AG04450 (cell line): ENCODE measurements at regions not wholly inside any gene's neighbourhood (a gene's known extent, or its start where the extent isn't known, plus 50 kb on each side); places are given as distances from the start of the nearest gene placed in this dataset.

Experiments used
- CTCF ChIA-PET: fragments of 300-600, 350-600 bp; formaldehyde crosslinking; extraction: SDS; loops from one replicate; lab custom pipeline; 2022; ENCODE audit warnings: antibody characterized with exemption, inconsistent platforms; lab: Charles Lee
- POLR2A ChIA-PET: fragments of 350-600 bp; formaldehyde crosslinking; extraction: SDS; loops from one replicate; lab custom pipeline; 2021; ENCODE audit warnings: antibody characterized with exemption, inconsistent platforms; lab: Yijun Ruan, JAX
- DNase-seq: peaks from one replicate; pipeline ENCODE4 v3.0.0-alpha.2; 2011; ENCODE audit warnings: low read depth, low spot score
- H3K27ac ChIP-seq: one replicate; pipeline ENCODE4 v1.5.1; 2012; ENCODE audit warnings: low read depth, low read length, control low read depth
- H3K27me3 ChIP-seq: one replicate; pipeline ENCODE4 v1.6.0; 2012; ENCODE audit warnings: low read length; ENCODE audit not compliant: control insufficient read depth, insufficient read depth
- H3K4me3 ChIP-seq: 2 replicates; pipeline ENCODE4 v1.5.1; 2011; ENCODE audit warnings: mild to moderate bottlenecking, low read depth, low read length, control low read depth
- H3K9me3 ChIP-seq: 2 replicates; pipeline ENCODE4 v1.5.1; 2012; ENCODE audit warnings: low read length; ENCODE audit not compliant: control insufficient read depth, insufficient read depth
- TF ChIP-seq, protein P1 (sequence below): IDR thresholded peaks from 2 replicates; pipeline ENCODE4 v1.5.1; 2011; ENCODE audit warnings: low read depth, low read length, control low read depth, inconsistent platforms

DNA sequence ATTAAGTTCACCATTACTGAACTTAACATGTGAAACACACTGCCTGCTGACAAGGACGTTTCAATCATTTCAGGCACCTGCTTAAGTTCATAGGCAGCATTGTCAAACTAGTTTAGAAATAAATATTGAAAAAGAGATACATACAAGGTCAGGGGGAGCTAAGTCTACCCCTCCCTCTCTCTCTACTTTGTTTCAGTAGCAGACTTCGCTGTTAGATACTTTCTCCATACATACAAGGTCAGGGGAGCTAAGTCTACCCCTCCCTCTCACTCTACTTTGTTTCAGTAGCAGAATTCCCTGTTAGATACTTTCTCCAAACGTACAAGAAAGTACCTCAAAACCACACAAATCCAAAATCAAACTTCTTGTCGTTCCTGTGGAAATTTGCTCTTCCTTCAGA lies 387.4 kb upstream of the PDE4D start:
- H3K4me3 ChIP-seq = no peak overlapping the region
- no peak overlapping the region for H3K27ac ChIP-seq
- H3K27me3 ChIP-seq = no peaks in the 10 kb centered on the region
- no peaks in the 10 kb centered on the region for H3K9me3 ChIP-seq
- DNase-seq = no peak
- TF ChIP-seq, protein P1, sequence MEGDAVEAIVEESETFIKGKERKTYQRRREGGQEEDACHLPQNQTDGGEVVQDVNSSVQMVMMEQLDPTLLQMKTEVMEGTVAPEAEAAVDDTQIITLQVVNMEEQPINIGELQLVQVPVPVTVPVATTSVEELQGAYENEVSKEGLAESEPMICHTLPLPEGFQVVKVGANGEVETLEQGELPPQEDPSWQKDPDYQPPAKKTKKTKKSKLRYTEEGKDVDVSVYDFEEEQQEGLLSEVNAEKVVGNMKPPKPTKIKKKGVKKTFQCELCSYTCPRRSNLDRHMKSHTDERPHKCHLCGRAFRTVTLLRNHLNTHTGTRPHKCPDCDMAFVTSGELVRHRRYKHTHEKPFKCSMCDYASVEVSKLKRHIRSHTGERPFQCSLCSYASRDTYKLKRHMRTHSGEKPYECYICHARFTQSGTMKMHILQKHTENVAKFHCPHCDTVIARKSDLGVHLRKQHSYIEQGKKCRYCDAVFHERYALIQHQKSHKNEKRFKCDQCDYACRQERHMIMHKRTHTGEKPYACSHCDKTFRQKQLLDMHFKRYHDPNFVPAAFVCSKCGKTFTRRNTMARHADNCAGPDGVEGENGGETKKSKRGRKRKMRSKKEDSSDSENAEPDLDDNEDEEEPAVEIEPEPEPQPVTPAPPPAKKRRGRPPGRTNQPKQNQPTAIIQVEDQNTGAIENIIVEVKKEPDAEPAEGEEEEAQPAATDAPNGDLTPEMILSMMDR = no peak
- CTCF ChIA-PET = no interaction called here
- POLR2A ChIA-PET = no interaction called here

DNA sequence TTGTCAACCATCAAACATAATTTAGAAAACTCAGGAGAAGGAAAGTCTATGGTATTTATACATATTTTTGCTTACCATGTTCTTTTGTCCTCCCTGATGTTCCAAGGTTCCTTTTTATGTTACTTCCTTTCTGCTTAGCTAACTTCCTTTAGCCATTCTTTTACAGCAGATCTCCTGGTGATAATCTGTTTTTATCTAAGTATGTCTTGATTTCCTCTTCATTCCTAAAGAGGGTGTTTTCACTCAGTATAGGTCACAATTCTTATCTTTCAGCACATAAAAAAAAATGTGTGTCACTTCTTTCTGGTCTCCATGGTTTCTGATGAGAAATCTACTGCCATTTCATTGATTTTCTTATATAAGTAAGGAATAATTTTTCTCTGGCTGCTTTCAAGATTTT lies 384.4 kb upstream of the PDE4D start:
- CTCF ChIA-PET = no interaction called here
- Histone ChIP-seq H3K9me3 (no peaks in the 10 kb centered on the region), H3K27ac (no peak overlapping the region), H3K4me3 (no peak overlapping the region), H3K27me3 (no peaks in the 10 kb centered on the region)
- no peak for DNase-seq
- POLR2A ChIA-PET = no interaction called here
- TF ChIP-seq, protein P1 = no peak

DNA sequence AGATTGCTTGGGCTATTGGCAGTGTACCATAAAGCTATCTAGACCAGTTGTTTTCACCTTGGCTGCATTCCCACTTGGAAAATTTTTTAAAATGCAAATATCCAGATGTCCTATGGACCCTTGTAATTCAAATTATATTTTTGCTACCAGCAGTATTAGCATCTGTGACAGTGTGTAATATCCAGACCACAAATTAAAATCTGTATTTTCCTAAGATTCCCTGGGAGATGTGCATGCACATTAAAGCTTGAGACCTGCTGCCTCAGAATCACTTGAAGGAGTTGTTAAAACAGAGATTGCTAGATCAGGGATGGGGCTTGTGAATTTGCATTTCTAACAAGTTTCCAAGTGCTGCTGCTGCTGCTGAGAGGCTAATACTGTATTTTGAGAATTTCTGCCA lies 381.2 kb upstream of the PDE4D start:
- H3K27me3 ChIP-seq = no peaks in the 10 kb centered on the region
- DNase-seq = no peak
- no peak overlapping the region for H3K4me3 ChIP-seq
- TF ChIP-seq, protein P1 = no peak
- H3K9me3 ChIP-seq = no peaks in the 10 kb centered on the region
- H3K27ac ChIP-seq = no peak overlapping the region
- ChIA-PET POLR2A (no interaction called here), CTCF (no interaction called here)

DNA sequence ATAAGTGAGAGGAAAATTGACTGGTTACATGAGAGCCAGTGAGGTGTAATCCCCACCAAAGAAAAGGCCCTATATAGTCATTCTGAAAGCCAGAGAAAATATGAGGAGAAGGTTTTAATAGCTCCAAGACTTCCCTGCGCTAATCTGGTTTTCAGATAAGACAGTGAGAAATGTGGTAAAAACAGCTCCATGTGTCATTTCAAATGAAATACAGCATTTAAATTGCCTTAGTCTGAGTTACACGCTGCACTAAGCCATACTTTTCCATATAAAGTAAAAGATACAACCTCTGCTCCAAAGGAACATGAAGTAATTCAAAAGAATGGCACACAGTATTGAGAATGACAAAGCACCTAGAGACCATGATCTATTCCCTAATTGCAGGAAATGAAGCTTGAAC lies 378.0 kb upstream of the PDE4D start:
- Histone ChIP-seq H3K27me3 (no peaks in the 10 kb centered on the region), H3K9me3 (no peaks in the 10 kb centered on the region), H3K4me3 (no peak overlapping the region), H3K27ac (no peak overlapping the region)
- POLR2A ChIA-PET = no interaction called here
- CTCF ChIA-PET = no interaction called here
- TF ChIP-seq, protein P1 = no peak
- no peak for DNase-seq

DNA sequence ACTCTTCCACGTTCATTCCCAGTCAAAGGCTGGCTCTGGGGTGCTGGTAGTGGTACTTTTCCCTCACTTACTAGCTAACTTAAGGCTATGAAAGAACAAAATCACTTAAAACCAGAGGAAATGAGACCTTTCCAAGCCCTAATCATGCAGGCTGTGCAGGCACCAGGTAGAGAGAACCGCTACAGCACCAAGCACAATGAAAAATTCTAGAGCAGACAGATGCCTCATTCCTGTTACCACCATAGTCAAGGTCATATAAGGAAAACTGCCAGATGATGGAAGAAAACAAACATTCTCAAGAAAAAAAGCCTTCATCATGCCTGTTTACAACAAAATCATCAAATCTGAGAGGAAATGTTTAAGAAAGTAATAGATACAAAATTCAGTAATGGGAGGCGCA lies 374.4 kb upstream of the PDE4D start:
- H3K4me3 ChIP-seq = no peak overlapping the region
- DNase-seq = no peak
- TF ChIP-seq, protein P1 = no peak
- no peaks in the 10 kb centered on the region for H3K27me3 ChIP-seq
- H3K9me3 ChIP-seq = no peaks in the 10 kb centered on the region
- H3K27ac ChIP-seq = no peak overlapping the region
- ChIA-PET POLR2A (no interaction called here), CTCF (no interaction called here)
